B cell (primary cell): ENCODE measurements at regions not wholly inside any gene's neighbourhood (a gene's known extent, or its start where the extent isn't known, plus 50 kb on each side); places are given as distances from the start of the nearest gene placed in this dataset.

Experiments
- EZH2 ChIP-seq: IDR thresholded peaks from 2 replicates; pipeline ENCODE4 v1.6.1; 2012; ENCODE audit warnings: borderline replicate concordance, low read depth, mild to moderate bottlenecking, moderate library complexity, low read length; ENCODE audit not compliant: insufficient read depth, poor library complexity, severe bottlenecking
- TF ChIP-seq, protein P1 (sequence below): fragments of 200-600 bp; IDR thresholded peaks from one replicate; pipeline ENCODE4 v1.8.0; 2022; ENCODE audit warnings: antibody characterized with exemption, mild to moderate bottlenecking

DNA sequence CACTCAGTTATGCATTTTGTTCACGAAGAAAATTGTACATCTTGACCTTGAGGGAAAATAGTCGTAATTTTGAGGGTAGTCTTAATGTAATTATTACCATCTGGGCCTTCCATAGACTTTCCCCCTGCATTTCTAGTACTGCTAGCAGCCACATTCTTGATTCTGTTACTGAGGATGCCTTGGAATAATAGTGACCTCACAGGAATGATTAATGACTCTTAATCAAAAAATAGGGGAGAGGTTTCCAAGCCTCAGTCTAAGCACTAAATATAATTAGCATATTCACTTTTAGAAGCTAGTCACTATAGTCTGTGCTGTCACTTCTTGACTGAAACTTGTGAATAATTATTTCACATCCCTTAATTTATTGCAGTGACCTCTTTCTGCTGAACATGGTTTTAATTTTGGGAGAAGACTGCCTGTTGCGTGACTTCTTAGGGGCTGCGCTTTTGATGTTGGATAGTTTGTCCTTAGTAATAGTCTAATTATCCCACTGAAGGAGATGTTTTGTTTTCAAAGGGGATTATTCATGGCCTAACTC lies 400.5 kb downstream of the ADAMTS20 start:
- TF ChIP-seq, protein P1, sequence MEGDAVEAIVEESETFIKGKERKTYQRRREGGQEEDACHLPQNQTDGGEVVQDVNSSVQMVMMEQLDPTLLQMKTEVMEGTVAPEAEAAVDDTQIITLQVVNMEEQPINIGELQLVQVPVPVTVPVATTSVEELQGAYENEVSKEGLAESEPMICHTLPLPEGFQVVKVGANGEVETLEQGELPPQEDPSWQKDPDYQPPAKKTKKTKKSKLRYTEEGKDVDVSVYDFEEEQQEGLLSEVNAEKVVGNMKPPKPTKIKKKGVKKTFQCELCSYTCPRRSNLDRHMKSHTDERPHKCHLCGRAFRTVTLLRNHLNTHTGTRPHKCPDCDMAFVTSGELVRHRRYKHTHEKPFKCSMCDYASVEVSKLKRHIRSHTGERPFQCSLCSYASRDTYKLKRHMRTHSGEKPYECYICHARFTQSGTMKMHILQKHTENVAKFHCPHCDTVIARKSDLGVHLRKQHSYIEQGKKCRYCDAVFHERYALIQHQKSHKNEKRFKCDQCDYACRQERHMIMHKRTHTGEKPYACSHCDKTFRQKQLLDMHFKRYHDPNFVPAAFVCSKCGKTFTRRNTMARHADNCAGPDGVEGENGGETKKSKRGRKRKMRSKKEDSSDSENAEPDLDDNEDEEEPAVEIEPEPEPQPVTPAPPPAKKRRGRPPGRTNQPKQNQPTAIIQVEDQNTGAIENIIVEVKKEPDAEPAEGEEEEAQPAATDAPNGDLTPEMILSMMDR: no peak
- no peak for TF ChIP-seq EZH2
